ENCODE measurements at regions not wholly inside any gene's neighbourhood (a gene's known extent, or its start where the extent isn't known, plus 50 kb on each side); places are given as distances from the start of the nearest gene placed in this dataset.

- TF ChIP-seq POLR2AphosphoS5 (IDR thresholded peaks at IDR 0.05; ENCODE audit: low read depth, low read length) (no peak), SIN3A (IDR thresholded peaks at IDR 0.05; ENCODE audit: borderline replicate concordance, insufficient read depth, low read length) (no peak), FOXP2 (optimal IDR thresholded peaks at IDR 0.05; ENCODE audit: borderline replicate concordance, extremely low read depth, extremely low read length, insufficient read depth) (no peak), TAF1 (IDR thresholded peaks at IDR 0.05; ENCODE audit: borderline replicate concordance, insufficient read depth, low read length) (no peak)
- TF ChIP-seq, protein P1, sequence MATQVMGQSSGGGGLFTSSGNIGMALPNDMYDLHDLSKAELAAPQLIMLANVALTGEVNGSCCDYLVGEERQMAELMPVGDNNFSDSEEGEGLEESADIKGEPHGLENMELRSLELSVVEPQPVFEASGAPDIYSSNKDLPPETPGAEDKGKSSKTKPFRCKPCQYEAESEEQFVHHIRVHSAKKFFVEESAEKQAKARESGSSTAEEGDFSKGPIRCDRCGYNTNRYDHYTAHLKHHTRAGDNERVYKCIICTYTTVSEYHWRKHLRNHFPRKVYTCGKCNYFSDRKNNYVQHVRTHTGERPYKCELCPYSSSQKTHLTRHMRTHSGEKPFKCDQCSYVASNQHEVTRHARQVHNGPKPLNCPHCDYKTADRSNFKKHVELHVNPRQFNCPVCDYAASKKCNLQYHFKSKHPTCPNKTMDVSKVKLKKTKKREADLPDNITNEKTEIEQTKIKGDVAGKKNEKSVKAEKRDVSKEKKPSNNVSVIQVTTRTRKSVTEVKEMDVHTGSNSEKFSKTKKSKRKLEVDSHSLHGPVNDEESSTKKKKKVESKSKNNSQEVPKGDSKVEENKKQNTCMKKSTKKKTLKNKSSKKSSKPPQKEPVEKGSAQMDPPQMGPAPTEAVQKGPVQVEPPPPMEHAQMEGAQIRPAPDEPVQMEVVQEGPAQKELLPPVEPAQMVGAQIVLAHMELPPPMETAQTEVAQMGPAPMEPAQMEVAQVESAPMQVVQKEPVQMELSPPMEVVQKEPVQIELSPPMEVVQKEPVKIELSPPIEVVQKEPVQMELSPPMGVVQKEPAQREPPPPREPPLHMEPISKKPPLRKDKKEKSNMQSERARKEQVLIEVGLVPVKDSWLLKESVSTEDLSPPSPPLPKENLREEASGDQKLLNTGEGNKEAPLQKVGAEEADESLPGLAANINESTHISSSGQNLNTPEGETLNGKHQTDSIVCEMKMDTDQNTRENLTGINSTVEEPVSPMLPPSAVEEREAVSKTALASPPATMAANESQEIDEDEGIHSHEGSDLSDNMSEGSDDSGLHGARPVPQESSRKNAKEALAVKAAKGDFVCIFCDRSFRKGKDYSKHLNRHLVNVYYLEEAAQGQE (IDR thresholded peaks at IDR 0.05; ENCODE audit: insufficient read depth in 1 of 2, low read depth in 2 of 2, low read length in 2 of 2), result no peak
Measured at GRCh38 chr17:77636835-77637817, 321.4 kb upstream of the TNRC6C start.

- TF ChIP-seq FOXP2 (optimal IDR thresholded peaks at IDR 0.05; ENCODE audit: borderline replicate concordance, extremely low read depth, extremely low read length, insufficient read depth), result no peak
- no peak for TF ChIP-seq POLR2AphosphoS5 (IDR thresholded peaks at IDR 0.05; ENCODE audit: low read depth, low read length)
- TF ChIP-seq SIN3A (IDR thresholded peaks at IDR 0.05; ENCODE audit: borderline replicate concordance, insufficient read depth, low read length), result no peak
- TF ChIP-seq TAF1 (IDR thresholded peaks at IDR 0.05; ENCODE audit: borderline replicate concordance, insufficient read depth, low read length), result no peak
- TF ChIP-seq, protein P1 (IDR thresholded peaks at IDR 0.05; ENCODE audit: insufficient read depth in 1 of 2, low read depth in 2 of 2, low read length in 2 of 2), result no peak
Measured at GRCh38 chr17:77637818-77638575, 320.5 kb upstream of the TNRC6C start.

- TF ChIP-seq POLR2AphosphoS5 (IDR thresholded peaks at IDR 0.05; ENCODE audit: low read depth, low read length) (no peak), TAF1 (IDR thresholded peaks at IDR 0.05; ENCODE audit: borderline replicate concordance, insufficient read depth, low read length) (no peak), SIN3A (IDR thresholded peaks at IDR 0.05; ENCODE audit: borderline replicate concordance, insufficient read depth, low read length) (no peak)
- TF ChIP-seq, protein P1 (IDR thresholded peaks at IDR 0.05; ENCODE audit: insufficient read depth in 1 of 2, low read depth in 2 of 2, low read length in 2 of 2), result no peak
Measured at GRCh38 chr17:77640252-77640651, 318.3 kb upstream of the TNRC6C start.

GRCh38 chr17:77640916-77641605, 317.4 kb upstream of the TNRC6C start:
- TF ChIP-seq TAF1 (IDR thresholded peaks at IDR 0.05; ENCODE audit: borderline replicate concordance, insufficient read depth, low read length) (no peak), FOXP2 (optimal IDR thresholded peaks at IDR 0.05; ENCODE audit: borderline replicate concordance, extremely low read depth, extremely low read length, insufficient read depth) (no peak), POLR2AphosphoS5 (IDR thresholded peaks at IDR 0.05; ENCODE audit: low read depth, low read length) (no peak), SIN3A (IDR thresholded peaks at IDR 0.05; ENCODE audit: borderline replicate concordance, insufficient read depth, low read length) (no peak)
- TF ChIP-seq, protein P1 (IDR thresholded peaks at IDR 0.05; ENCODE audit: insufficient read depth in 1 of 2, low read depth in 2 of 2, low read length in 2 of 2), result no peak

Data from PFSK-1 (cell line).